HG03025 (cell line): ENCODE measurements at regions not wholly inside any gene's neighbourhood (a gene's known extent, or its start where the extent isn't known, plus 50 kb on each side); places are given as distances from the start of the nearest gene placed in this dataset.

Source experiments
- ATAC-seq: cut with Tn5 transposase; IDR thresholded peaks from one replicate; pipeline ENCODE4 v1.9.1; 2021; ENCODE audit warnings: mild to moderate bottlenecking, moderate library complexity; ENCODE audit not compliant: unreplicated experiment, low FRiP score

- no peak for ATAC-seq
Measured at GRCh38 chr1:208921259-208921658, 662.3 kb upstream of the CAMK1G start.

- no peak for ATAC-seq
Measured at GRCh38 chr1:208923456-208923855, 660.1 kb upstream of the CAMK1G start.

DNA sequence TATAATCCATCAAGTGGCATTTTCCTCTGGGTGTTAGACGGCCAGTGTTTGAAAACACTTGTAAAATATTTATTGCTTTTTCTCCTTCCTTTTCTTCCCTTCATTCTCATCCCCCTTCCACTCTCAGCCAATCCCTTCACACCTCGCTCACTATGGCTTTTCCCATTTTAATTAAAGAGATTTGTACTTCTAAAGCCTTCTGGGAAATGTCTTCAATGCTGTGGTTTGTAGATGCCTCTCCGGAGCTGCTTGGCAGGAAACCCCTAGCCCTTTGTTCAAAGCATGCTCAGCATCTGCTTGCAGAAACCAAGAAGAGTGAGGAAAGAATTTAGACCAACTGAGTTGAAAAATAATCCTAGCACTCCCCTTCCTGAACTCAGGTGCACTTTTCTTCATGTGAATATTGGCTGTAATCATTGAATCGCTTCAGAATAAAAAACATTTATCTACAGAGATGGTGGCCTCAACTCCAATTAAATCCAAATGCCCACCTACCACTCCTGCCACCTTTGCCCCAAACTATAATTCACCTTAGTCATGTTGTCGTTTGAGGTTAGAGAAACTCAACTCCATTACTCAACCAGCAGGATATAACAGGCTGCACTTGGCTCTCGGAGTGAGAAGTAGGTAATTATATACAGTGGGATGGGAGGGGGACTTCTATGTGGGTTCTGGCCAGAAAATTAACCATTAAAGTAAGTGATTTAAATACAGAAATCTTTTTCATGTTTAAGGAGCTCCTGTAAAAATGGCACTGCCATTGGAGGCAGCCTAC is 659.4 kb upstream of the CAMK1G start:
- no peak for ATAC-seq

DNA sequence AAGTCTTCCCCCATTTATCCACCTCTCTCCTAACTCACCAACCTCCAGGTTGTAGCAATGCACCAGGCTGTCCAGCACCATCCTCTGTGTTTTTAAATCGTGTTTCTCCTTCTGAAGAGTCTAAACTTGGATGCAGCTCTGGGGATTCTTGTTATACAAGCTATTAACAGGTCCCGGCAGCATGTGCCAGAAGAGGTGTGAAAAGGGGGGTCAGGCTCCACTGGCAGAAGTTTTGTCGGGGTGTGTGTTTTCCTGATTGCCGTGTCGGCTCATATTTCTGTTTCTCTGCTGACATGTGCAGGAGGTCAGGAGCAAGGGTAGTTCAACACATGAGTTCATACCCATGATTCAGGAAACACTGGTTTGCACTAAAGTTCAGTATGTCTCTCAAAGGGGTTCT is 658.6 kb upstream of the CAMK1G start:
- no peak for ATAC-seq

DNA sequence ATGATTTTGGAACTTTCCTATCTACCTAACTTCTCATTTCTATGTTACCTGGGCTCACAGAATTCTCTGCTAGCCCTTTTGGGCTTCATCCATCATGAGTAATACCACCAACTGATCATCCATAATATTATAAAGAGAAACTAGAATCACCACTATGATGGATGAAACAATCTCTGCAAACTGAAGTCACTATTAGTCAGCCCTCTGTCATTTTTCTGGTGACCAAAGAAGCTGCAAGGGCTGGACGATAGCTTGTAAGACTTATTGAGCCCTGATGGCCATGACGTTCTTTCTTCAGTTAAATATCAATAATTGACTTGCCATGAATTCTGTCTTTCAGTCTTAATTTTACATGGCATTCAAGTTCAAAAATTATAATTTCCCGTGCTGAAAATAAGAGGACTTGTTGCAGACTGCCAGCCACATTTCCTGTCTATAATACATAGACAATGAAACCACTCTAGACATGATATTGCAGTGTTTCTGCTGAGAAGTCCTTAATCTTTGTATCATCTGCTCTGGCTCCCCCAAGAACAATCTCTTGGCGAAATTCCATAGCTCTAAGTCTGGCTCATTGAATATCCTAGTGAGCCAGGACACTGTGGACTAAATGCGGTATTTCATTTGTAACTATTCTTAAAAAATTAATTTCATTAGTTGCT is 655.0 kb upstream of the CAMK1G start:
- ATAC-seq = no peak

GRCh38 chr1:208929575-208929974 is 653.9 kb upstream of the CAMK1G start:
- ATAC-seq = no peak

- ATAC-seq = no peak
Measured at GRCh38 chr1:208931936-208932335, 651.6 kb upstream of the CAMK1G start.

DNA sequence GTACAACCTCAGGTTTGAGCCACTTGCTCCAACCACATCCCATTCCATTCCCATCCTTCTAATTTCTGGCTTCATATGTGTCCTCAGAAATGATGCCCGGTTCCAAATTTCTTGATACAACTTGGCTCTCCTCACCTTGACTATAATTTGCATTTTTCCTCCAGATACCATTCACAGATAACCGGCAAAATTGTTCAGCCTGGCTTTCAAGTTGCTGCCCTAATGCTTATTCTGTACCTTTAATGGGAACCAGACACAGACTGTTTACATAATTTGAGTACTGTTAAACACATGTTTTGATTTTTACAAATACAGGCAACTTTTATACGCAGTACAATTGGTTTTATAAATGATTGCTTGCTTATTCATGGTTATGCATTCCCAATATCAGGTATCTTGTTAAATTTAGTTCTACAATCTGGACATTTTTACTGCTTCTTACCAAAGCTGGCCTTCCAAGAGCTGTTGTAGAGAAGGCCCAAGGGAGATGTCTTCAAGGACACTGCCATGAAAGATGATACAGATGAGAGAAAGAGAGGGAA is 649.5 kb upstream of the CAMK1G start:
- ATAC-seq = no peak

- no peak for ATAC-seq
Measured at GRCh38 chr1:208934933-208935332, 648.6 kb upstream of the CAMK1G start.

GRCh38 chr1:208935517-208936187 is 647.9 kb upstream of the CAMK1G start:
- ATAC-seq = no peak

- ATAC-seq = no peak
Measured at GRCh38 chr1:208939537-208940085, 643.9 kb upstream of the CAMK1G start.

DNA sequence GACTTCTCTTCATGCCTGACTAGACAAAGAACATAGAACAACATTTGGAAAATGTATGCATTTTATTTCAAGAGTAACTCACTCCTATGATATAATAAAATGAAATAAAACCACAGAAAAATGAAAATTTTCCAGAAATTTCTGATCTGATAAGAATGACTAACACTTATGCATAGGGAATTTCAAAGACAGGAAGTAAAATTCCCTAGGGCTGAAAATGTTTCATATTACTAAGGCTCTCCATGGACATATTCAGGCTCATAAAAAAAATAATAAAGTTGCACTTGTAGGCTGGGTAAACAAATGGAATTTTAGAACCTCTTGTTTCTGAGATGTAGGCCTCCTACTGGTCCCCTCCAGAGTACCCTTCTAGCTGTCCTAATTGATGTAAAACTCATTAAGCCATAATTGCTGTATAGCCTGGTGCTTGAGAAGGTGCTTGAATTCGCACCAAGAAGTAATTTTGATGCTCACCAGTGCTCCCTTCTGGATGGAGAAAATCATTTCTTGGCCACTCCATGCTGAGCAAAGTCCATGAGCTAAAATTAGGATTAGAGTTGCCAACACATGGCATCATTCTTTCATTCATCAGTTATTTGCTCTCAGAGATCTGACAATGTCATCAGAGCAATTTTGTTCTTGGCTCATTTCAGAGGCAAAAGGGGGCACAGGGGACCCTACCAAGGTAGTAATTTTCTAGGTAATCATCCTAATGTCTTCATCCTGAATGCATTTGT is 641.0 kb upstream of the CAMK1G start:
- ATAC-seq = no peak

DNA sequence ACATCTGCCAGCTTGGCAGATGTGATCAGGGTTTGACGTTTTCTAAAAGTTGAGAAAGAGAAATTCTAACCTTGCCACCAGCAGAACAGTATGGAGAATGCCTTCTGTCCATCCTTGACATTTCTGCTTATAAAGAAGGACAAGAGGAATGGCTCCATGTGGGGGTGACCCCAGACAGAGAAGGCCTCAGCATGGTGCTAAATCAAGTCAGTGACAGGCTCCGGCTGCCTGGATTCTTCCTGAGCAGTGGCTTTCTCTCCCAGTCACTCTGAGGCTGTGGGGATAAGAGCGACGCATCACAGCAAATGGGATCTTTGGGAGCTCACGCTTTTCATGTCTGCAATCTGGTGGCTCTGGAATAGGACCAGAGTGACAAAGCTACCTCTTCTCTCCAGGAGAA is 640.2 kb upstream of the CAMK1G start:
- ATAC-seq = no peak

- ATAC-seq = no peak
Measured at GRCh38 chr1:208944981-208945451, 638.5 kb upstream of the CAMK1G start.

- ATAC-seq = no peak
Measured at GRCh38 chr1:208950206-208950605, 633.3 kb upstream of the CAMK1G start.

DNA sequence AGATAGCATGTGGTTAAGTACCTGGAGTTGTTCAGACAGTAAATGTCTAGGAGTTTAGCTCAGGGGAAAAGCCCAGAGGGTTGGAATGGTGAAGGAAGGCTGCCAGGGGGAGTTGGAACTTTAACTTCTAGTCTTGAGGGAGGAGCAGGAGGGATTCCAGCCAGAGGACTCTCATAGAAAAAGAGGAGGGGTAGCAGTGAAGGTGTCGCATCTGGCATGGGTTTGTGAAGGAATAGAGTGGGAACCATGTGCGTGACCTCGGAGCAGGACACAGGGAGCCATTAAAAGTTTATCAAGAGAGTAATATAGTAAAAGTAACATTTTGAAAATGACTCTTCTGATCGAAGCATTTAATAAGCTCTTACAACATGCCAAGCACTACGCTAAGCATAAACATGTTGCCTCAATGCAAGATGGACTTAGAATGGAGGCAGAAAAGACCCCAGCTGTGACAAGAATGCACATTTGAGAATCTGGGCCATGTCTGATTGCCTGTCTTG is 632.4 kb upstream of the CAMK1G start:
- ATAC-seq = no peak

DNA sequence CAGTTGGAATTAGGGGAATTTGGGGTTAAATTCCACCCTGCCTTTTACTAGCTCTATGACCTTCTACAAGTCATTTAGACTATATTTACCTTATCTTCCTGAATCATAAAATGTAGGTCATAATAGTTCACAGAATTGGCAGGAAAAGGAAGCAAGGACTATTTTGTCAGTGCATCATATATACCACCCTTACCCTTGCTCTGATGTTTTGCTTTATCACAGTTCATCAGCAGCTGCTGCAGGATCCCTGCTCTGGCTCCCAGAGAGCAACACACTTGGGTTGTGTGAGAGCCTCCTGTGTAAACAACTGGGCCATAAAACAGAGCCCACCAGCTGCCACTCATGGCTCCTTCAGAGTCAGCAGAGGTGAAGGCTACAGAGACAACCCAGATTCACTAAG is 631.6 kb upstream of the CAMK1G start:
- ATAC-seq = no peak

DNA sequence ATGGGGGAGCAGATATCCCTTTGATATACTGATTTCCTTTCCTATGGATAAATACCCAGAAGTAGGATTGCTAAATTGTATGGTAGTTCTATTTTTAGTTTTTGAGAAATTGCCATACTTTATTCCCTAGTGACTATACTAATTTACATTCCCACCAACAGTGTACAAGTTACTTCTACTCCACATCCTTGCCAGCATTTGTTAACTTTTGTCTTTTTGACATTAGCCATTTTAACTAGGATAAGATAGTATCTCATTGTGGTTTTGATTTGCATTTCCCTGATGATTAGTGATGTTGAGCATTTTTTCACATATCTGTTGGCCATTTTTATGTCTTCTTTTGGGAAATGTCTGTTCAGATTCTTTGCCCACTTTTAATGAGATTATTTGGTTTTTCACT is 620.6 kb upstream of the CAMK1G start:
- ATAC-seq = no peak

DNA sequence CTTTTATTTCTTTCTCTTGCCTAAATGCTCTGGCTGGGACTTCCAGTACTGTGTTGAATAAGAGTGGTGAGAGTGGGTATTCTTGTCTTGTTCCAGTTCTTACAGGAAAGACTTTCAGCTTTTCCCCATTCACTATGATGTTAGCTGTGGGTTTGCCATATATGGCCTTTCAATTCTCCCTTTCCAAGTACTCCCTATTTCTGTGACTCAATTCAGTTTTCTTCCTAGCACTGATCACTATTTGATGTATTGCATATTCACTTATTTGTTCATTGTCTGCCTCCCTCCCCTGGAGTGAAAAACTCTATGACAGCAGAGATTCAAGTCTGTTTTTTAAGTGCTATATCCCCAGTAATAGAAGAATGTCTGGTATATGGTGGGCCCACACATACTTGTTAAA is 618.2 kb upstream of the CAMK1G start:
- ATAC-seq = no peak

DNA sequence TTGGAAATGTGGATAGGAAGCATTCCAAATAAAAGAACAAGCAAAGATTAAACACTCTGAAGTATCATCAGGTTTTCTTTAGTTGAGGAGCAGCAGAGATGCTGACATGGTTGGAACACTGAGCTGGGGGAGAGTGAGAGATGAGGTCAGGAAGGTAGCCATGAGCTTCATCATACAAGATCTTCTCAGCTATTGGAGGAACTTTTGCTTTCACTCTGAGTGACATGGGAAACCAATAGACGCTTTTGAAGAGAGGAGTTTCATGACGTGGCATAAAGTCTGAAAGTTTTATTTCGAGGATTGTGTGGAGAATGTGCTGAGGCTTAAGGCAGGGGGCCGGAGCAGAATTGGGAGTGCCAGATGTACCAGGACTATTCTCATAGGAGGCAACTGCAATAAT is 616.2 kb upstream of the CAMK1G start:
- no peak for ATAC-seq
